Activated CD8-positive, alpha-beta memory T cell treated with anti-CD3 and anti-CD28 coated beads, Interleukin-2, amount 50 U/mL, for 24 hours (primary cell): ENCODE measurements at regions not wholly inside any gene's neighbourhood (a gene's known extent, or its start where the extent isn't known, plus 50 kb on each side); places are given as distances from the start of the nearest gene placed in this dataset.

Experiments used
- DNase-seq: peaks from one replicate; pipeline ENCODE4 v3.0.0-alpha.2; 2020; ENCODE audit errors: extremely low read depth

DNA sequence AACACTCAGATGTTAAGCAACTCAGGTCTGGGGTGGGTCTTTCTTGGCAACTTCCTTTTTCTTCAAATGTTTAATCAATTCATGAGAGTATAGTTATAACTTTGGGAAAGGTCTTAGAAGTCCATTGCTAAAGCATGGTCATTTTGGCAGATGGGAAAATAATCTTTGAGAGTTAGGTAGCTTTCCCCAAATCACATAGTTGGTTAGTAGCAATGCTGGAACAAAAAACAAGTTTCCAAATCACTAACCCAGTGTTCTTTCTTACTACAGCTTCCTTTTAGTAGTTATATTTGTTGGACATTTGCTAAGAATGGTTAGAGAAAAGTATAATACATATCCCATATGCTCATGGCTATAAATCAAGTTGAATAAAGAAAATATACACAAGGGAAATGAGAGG is 185.2 kb upstream of the SLC14A2 start:
- DNase-seq: no peak

DNA sequence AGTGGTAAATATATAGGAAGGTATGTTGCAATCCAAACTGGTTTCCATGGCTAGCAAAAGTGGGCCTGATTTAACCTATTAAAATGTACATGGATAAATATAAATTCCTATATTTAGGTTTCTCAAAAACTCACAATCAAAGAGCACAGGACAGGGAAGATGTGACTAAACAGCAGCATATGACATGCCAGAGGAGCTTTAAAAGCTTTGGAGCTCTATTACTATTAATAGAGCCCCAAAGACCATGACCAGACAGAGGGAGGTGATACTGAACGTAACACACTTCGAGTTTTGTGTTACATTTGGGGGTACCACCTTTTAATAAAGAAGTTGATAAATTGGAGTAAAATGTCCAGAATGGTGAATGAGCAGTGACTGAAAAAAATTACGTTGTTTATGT is 179.5 kb upstream of the SLC14A2 start:
- DNase-seq: no peak

DNA sequence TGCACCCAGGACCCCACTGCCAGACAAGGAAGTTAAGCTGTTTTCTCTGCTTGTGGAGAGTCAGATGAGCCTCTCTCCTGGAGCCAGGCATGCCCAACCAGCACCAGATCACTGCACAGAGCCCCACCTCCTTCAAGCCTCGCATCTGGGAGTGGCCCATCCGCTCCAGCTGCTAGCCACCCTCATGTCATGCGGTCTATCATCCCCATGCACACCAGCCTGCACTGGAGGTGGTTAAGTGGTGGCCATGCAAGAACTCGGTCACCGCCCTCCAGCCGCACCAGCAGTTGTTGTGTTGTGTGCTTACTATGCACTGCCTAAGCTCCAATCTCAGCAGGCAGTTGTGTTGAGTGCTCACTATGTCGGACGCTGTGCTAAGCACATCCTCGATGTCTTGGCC is 177.9 kb upstream of the SLC14A2 start:
- no peak for DNase-seq

DNA sequence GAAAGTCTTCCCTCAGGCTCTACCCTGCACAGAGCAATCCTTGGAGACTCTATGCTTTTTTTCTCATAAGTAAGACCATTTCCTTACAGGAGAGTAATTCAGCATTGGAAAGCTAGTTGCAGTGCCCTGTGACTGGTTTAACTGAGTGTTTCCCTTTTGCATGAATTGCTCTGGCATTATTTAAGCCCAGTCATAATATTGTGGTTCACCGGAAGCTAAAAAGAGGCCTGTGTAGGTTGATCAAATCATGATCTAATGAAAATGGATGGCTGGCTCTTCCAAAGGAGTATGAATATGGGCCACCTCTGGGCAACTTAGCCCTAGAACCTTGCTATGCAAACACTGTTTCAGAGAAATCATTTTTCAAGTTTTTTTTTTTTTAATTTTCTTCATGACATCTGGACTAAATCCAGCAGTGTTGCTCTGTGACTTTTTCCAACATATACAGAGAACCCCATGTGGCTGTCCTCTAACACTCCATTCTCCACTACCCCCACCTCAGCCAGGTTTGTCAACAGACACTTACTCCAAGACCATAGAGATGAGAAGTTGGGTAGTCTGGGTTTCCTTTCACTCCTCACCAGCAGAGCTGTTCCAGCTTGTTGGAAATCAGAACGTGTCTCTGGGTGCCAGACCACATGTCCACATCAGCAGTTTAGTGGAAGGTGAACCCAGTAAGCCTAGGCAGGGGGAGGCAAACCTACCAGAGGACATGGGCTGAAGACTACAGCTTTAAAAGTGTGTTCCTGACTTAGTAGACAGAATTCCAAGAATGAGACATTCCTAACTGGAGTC is 175.2 kb upstream of the SLC14A2 start:
- DNase-seq: no peak

DNA sequence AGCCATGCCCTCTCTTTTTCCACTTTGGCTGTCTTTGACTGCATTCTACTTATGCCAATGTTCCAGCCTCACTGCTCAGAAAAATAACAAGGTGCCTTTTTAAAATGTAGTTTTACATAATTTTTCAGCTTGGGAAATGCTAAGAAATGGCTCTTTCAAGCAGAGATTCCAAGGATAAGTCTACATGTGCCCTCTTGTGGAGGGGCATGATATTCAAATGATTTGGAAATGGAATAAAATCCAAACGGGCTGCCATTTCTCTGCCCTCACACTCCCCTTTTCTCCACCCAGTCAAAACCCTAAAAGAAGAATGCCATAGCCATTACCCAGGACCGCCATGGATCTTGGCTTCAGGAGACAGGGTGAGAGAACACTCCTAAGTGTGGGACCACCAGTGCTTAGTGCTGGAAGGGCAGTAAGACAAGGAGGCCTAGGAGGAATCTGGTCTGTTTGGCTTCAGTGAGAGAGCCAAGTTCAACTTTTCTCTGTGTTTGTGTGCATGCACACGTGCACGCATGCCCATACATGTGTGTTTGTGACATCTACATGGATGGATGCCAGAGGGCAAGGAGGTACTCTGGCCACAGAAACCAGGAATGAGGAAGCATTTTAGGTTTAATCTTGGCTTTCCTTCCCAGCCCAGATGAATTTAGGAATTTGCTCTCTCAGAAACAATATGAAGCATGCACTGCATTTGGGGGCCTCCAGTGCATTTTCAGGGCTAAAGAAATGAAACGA is 174.0 kb upstream of the SLC14A2 start:
- no peak for DNase-seq

DNA sequence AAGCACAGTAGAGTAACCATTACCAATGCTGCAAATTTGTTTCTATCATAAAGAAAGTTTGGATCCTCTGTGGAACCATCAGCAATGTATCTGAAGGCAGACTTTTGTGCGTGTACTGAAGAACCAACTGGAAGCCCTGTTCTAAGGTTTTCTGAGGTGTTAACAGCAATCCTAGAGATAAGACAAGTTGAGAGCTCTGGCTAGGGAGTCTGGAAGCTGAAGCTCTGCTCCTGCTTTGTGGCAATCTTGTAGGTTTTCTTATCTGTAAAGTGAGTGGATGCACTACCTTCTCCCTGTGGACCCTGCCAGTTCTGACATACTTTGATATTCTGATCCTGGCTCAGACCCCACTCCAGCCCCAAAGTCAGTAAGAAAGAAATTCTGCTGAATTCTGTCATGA is 171.2 kb upstream of the SLC14A2 start:
- DNase-seq: no peak

DNA sequence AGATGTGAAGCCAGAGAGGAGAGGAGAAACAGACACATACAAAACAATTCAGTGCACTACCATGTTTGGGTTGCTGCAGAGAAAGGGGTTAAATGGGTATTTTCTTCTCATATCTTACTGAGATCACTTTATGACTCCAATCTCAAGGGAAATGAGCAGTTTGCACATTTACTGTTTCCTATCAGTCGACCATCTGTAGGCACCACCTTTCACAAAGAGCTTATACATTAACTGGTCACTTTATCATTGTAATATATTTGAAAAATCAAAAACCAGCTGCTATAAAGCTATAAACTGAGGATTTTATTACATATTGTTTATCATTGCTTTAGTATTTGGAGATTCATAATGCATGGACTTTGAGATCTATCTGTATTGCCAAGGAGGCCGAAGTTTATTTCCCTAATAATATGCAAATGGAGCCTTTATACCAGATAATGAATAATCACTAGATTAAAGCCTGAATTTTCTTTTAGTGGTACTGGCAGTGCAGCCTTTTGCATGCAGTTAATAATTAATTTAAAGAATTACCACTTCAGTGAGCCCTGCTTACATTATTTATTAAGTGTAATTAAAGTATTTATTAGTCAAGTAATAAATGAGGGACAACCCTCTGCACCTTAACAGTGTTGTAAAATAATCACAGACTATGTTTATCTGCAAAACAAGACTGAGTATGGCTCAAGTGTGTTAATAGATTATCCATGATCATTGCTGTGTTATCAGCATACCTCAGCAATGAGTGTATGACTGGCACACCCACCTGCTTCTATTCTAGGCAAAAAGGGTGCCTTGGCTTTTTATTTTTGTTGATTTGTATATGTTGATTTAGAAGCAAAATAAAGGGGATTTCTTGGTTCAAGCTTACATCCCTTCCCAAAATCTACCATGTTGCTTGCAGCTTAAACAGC is 167.7 kb upstream of the SLC14A2 start:
- DNase-seq: no peak

DNA sequence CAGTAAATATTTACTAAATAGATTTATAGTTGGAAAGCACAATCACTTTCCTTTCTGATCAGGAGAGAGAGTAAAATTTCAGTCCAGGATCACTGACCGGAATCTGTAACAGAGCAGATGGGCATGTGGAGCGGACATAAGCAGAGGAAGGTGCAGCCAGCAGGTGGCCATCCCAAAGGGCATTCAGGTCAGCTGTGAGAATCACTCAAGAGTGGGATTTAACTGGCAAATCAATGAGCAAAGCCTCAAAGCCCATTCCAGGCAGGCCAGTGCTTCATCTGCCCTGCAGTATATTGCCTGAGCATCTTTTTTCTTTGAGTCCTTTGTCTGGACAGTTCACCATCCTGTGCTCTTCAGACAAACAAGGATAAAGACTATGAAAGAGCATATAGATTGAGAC is 166.4 kb upstream of the SLC14A2 start:
- DNase-seq: no peak

DNA sequence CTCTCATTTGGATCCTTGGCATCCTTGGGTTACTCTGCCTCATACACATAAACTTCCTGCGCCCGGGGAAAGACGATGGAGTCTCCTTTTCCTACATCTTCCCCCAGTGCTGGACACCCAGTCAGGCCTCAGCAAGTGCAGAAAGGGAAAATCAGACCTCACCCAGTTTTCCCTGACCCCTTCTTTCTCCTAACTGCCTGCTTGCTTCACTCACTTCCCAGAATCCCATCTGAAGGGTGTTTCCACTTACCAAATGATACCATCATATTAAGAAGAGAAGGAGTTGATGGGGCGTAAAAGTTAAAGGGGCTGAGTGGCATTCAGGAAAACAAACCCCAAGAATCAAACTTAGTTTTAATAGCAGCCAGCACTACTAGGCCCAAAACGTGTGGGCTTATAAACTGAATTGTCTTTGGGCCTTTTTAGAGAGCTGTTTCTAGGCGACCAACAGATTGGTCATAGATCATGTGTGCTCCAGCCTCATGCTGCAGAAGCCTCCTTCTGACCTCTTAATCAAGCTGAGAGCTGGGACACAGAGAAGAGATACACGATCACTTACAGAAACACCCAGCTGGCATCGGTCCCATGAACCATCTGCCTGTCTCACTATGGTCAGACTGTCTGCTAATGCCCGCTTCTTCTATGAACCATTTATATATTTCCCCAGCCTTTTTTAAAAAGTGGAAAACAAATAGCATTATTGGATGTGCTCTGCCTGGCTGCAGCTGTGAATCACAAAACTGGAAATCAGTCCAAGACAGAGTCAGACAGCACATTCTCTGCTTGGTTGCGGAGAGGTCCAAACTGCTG is 165.7 kb upstream of the SLC14A2 start:
- no peak for DNase-seq

DNA sequence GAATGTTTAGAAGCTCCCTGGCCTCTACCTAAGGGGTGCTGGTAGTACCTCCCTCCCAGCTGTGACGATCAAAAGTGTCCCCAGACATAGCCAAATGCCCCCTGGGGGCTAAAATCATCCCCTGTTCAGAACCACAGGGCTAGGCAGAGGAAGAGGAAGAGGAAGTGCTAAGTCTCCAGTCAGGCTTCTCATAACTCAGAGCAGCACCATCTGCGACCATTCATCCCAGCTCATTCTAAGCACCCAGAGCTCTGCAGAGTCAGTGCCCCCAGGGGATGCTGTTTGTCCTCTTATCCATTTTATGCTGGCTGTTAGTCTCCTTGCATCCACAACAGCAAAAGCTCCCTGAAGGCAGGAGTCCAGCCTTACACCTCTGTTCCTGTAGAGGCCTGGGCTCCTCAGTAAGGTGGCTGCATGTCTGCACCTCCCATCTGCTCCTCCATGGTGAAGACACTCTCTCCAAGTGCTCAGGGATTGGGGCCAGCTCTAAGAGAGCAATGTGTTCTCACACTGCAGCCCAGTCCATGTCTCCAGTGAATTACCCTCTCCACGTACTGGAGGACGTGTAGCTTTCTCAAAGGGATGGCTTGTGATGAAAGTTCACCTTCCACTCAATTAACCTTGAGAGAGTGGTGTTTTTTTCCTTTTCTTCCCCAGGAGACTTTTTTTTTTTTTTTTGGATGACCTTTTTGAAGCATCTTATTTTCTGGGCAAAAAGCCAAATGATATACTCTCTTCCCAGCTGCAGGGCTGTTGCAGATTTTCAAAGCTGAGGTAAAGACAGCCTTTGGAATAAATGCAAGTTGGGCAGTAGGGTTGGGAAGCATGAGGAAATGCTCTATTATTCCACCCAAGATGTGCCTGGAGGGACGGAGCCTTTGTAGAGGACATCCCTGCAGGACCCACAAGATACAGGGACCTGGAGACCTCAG is 158.9 kb upstream of the SLC14A2 start:
- DNase-seq: no peak

DNA sequence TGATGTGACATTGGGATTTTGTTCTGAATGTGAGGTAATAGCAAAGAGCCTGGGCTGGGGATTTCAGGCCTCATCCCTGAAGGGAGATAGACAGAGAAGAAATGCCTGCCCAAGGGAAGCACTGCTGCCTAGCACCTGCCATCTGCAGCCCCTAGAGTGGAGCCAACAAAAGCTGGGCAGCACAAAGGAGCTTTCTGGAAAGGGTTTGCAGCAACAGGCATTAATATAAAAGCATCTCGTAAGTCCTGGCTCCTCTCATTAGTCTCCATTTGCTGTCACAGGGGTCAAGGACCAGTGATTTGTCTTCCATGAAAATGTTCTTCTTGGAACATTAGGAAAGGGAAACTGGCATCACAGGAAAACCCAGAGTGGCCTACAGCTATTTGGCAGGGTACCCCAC is 157.2 kb upstream of the SLC14A2 start:
- DNase-seq: no peak

DNA sequence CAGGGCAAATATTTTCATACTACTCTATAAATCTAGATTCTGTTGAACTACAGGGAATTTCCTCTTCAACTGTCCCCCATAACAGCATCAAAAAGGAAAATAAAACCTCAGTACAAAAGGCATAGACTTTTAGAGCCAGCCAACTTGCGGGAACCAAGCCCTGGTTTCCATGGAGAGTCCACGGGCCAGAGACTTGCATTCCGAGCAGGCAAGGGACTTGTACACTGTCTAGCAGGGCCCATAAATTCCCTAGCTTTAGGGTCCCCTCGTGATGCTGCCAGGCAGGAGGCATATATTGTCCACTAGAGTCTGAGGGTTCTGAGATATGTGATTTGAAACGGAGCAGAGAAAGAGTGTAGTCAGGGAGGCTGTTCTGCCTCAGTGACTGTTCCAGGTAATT is 153.1 kb upstream of the SLC14A2 start:
- no peak for DNase-seq

DNA sequence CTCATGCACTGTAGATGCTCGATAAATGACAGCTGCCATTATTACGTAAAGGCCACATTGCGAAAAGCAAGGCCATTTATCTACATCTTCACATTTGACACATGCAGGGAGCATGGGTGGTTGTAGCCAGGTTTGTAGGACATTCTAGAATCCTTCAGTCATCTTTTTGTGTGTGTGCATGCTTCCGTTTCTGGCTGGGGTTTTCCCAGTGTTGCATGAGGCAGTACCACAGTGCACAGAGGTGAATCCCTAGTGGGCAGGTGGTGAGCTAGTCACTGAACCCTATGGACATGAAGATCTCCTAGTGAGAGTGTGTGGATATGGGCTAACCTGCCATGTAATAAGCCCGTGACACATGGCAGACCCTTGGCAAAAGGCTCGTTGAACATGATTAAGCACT is 151.8 kb upstream of the SLC14A2 start:
- no peak for DNase-seq

DNA sequence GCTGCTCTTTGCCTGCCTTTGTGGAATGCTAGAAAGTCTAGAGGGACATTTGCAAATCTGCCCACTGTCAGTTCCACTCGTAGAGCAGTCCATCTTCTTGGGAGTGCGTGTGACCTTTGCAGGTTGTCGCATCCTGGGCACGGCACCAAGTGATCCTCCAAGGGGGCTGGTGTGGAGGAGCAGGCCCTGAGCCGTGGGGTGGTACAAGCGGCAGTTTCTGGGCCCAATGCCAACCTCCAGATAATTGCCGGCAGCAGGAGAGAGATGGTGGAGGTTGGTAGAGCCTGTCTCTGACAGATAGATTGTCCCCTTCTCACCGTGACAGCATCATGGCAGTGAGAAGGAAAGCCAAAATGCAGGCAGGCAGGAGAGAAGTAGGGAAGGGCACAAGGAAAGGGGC is 150.7 kb upstream of the SLC14A2 start:
- DNase-seq: no peak

DNA sequence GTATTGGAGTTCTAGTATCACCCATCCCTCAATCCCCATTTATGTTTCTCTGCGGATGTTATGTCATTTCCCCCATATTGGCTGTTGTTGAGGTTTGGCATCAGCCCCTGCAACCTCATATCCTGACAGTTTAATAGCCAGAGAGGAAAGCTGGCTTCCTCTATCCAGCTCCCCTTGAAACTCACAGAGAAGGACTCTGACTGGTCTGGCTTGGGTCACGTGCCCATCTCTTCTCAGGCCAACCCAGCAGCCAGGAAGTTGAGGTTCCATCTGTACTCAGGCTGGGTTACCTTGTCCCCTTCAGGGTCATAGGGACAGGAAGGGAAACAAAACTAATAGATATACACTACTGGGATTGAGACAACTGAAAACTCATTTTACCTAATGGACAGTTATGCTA is 148.0 kb upstream of the SLC14A2 start:
- no peak for DNase-seq

DNA sequence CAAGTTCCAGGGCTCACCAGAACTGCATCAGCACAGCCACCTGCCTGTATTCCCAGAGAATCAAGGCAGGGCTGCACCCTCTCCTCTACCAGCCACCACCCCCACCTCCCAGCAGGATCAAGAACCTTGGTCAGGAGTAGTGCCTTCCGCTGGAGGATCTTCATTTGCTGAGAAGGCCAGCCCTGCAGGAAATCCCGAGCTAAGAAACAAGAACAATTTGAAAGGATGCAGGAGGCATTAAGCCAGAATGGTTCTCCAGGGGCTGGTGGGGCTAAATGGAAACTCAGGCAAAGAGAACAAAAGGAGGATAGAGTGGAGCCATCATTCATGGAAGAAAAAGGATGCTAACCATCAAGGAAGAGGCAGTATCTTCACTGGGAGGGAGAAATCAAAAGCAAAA is 147.3 kb upstream of the SLC14A2 start:
- no peak for DNase-seq

DNA sequence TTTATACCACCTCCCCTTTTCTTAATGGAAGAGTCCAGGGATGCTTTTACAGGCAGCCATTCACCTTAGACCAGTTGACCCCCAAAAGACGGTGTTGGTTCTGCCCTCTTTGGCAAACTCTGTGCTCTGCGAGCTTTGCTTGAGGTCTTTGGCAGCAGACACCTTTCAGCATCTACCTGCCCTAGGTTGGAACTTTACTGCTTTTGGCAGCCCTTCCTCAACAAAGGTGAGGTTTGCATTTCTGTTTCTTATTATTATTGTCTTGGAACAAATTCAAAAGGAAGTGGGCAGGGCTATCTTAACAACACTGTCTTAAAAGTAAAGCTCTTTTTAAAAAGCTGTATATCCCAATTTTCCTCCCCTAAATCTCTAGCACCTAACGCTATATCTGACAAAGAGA is 136.4 kb upstream of the SLC14A2 start:
- no peak for DNase-seq

DNA sequence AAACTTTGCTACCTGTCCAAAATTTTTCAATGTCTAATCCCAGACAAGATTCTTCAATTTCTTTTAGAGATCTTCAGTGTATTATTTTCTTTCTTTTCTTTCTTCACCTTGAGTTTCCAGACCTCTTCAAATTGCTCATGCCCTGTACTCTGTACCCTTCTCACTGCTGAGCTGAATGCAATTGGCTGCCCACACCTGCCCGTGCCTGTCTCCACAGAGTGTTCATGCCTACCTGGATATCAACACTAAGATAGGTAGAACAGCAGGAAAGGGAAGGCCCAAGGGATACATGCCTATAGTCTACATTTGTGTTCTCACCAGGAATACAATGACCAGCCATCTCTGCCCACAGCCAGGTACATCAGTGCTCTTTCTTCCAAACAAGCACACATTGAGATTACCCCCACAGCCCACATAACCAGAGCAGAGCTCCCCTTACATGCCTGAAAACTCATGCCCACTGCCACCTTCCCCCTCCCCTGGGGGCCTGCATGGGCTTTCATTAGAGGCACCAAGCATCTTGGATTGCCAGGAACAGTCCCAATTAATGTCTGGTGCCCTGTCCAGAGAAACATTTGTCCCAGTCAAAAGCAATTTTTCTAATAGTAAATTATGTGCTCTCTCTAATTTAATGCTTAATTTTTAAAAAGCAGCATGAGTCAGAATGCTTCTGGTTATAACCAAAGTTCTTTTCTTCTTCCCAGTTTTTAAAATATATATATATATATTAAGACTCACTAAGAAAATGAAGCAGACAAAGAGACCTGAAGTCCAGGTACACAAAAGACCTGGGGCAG is 134.9 kb upstream of the SLC14A2 start:
- no peak for DNase-seq

DNA sequence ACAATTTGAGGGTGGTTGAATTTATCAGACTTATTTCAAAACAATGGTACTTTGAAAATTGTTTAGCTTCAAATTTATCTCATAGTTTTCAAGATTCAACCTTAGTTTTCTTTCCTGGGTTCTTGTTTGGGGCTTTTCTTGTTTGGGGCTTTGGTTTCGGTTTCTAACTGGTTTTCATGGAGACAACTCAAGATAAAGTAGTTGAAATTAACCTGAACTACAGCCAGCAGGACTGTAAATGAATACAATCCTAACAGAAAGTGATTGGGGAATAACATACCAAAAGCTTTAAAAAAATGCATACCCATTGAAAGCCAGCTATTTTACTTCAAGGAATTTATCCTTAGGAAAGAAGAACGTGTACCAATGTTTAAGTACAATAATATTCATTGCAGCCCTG is 133.5 kb upstream of the SLC14A2 start:
- no peak for DNase-seq

DNA sequence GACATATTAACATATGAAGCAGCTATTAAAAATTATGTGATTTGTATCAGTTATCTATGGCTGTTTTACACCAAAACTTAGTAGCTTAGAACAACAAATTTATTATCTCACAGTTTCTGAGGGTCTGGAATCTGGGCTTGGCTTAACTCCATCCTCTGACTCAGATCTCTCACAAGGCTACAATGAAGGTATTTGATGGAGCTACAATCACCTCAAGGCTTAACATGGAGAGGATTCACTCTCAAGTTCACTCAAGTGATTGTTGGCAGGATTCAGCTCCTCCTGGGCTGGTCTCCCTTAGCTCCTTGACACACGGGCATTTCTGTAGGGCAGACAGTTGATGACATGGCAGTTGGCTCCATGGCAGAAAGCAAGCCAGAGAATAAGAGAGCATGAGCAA is 133.0 kb upstream of the SLC14A2 start:
- DNase-seq: no peak
